Peyer's patch (tissue), 4 donors: ENCODE measurements at regions not wholly inside any gene's neighbourhood (a gene's known extent, or its start where the extent isn't known, plus 50 kb on each side); places are given as distances from the start of the nearest gene placed in this dataset.

Experiments
- DNase-seq, 3 donors: peaks; one replicate each; pipeline ENCODE4 v3.0.0-alpha.2; 2017 to 2019
- H3K27ac ChIP-seq, 4 donors: fragments of 200-600 bp; sonication (generic); one replicate each; pipeline ENCODE4 v1.5.1; 2016 to 2019
- H3K27me3 ChIP-seq, 2 donors: fragments of 200-600 bp; sonication (generic); one replicate each; pipeline ENCODE4 v1.5.1; 2019
- H3K36me3 ChIP-seq, 3 donors: fragments of 200-600 bp; sonication (generic); one replicate each; pipeline ENCODE4 v1.5.1; 2016 to 2019
- H3K4me1 ChIP-seq, 4 donors: fragments of 200-600 bp; sonication (generic); one replicate each; pipeline ENCODE4 v1.5.1; 2016 to 2019
- H3K4me3 ChIP-seq, 4 donors: fragments of 200-600 bp; sonication (generic); 1 replicate in 3 of 4; 2 replicates in 1 of 4; pipeline ENCODE4 v1.5.1; 2016 to 2019; ENCODE audit warnings: mild to moderate bottlenecking in 1 of 4
- H3K9me3 ChIP-seq, 4 donors: fragments of 200-600 bp; sonication (generic); one replicate each; pipeline ENCODE4 v1.5.1; 2016 to 2019; ENCODE audit warnings: mild to moderate bottlenecking in 1 of 4
- CTCF ChIP-seq, 6 experiments: fragments of 450-650 bp in 4 of 6; fragments of 200-600 bp in 2 of 6; sonication (generic) in 1 of 6; IDR thresholded peaks; one replicate each; pipeline ENCODE4 v1.5.1; 2017 to 2019; ENCODE audit warnings: antibody characterized with exemption in 6 of 6, mild to moderate bottlenecking in 3 of 6, moderate library complexity in 1 of 6
- POLR2A ChIP-seq, 2 donors: fragments of 450-650 bp; IDR thresholded peaks; one replicate each; pipeline ENCODE4 v1.5.1; 2017; ENCODE audit warnings: antibody characterized with exemption in 2 of 2, mild to moderate bottlenecking in 2 of 2, moderate library complexity in 2 of 2

GRCh38 chr5:154129013-154129412, 61.5 kb upstream of the GALNT10 start:
- Histone ChIP-seq H3K9me3 (no peaks in the 10 kb centered on the region), H3K4me1 (no peaks in the 10 kb centered on the region), H3K27ac (no peak overlapping the region), H3K36me3 (no peaks in the 10 kb centered on the region), H3K27me3 (no peaks in the 10 kb centered on the region), H3K4me3 (no peak overlapping the region)
- TF ChIP-seq POLR2A (IDR thresholded peaks at IDR 0.05) (no peak), CTCF (IDR thresholded peaks at IDR 0.05) (no peak)
- DNase-seq = no peak

- H3K36me3 ChIP-seq = no peaks in the 10 kb centered on the region
- no peaks in the 10 kb centered on the region for H3K4me1 ChIP-seq
- no peak for TF ChIP-seq CTCF (IDR thresholded peaks at IDR 0.05)
- no peak for TF ChIP-seq POLR2A (IDR thresholded peaks at IDR 0.05)
- H3K9me3 ChIP-seq = no peaks in the 10 kb centered on the region
- H3K4me3 ChIP-seq = no peak overlapping the region
- no peak overlapping the region for H3K27ac ChIP-seq
- DNase-seq = no peak
- no peaks in the 10 kb centered on the region for H3K27me3 ChIP-seq
Measured at GRCh38 chr5:154129921-154130320, 60.6 kb upstream of the GALNT10 start.

GRCh38 chr5:154131817-154132216, 58.7 kb upstream of the GALNT10 start:
- no peaks in the 10 kb centered on the region for H3K27me3 ChIP-seq
- H3K36me3 ChIP-seq = no peaks in the 10 kb centered on the region
- H3K9me3 ChIP-seq = no peaks in the 10 kb centered on the region
- H3K27ac ChIP-seq = no peak overlapping the region
- TF ChIP-seq CTCF (IDR thresholded peaks at IDR 0.05) (no peak), POLR2A (IDR thresholded peaks at IDR 0.05) (no peak)
- H3K4me3 ChIP-seq = no peak overlapping the region
- no peak for DNase-seq
- no peaks in the 10 kb centered on the region for H3K4me1 ChIP-seq

- no peak for TF ChIP-seq CTCF (IDR thresholded peaks at IDR 0.05)
- TF ChIP-seq POLR2A (IDR thresholded peaks at IDR 0.05) = no peak
- H3K9me3 ChIP-seq = no peaks in the 10 kb centered on the region
- no peak for DNase-seq
- no peak overlapping the region for H3K4me3 ChIP-seq
- H3K27ac ChIP-seq = no peak overlapping the region
- no peaks in the 10 kb centered on the region for H3K4me1 ChIP-seq
- H3K27me3 ChIP-seq = no peaks in the 10 kb centered on the region
- no peaks in the 10 kb centered on the region for H3K36me3 ChIP-seq
Measured at GRCh38 chr5:154132718-154133307, 57.7 kb upstream of the GALNT10 start.

DNA sequence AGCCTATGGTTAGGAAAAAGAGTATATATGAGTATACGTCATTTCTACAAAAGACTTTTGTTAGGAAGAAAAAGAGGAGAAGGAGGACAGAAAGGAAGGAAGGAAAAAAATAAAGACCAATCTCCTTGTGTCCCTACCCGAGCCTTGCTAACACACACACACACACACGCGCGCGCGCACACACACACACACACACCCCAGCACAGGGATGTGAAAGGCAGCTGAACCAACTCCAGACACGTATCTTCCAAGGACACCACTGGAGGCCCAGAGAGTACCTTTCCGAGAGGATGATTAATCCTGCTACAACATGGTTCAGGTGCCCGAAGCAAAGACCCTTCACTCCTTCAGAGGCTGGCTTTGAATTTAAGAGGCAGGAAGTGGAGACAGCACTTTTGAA, 56.9 kb upstream of the GALNT10 start:
- no peaks in the 10 kb centered on the region for H3K4me1 ChIP-seq
- TF ChIP-seq CTCF (IDR thresholded peaks at IDR 0.05) = no peak
- no peak for TF ChIP-seq POLR2A (IDR thresholded peaks at IDR 0.05)
- no peak overlapping the region for H3K4me3 ChIP-seq
- no peaks in the 10 kb centered on the region for H3K36me3 ChIP-seq
- no peaks in the 10 kb centered on the region for H3K9me3 ChIP-seq
- no peak for DNase-seq
- no peaks in the 10 kb centered on the region for H3K27me3 ChIP-seq
- H3K27ac ChIP-seq = no peak overlapping the region

DNA sequence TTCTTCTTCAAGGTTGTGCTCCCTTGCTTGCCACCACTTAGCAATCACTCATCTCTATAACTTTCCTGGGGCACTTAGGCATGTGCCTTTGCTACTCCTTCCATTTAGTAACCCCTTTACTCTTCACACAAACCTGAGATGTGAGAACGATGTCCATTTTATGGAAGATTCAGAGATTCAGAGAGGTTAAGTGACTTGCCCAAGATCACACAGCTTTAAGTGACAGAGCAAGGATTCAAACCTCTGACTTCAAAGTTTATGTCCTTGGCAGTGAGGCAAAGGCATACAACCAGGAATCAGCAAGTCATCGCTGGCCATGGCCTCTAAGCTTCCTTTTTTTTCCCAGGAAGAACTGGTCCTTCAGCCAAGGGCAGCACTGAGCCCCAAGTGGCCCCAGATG, 56.0 kb upstream of the GALNT10 start:
- Histone ChIP-seq H3K36me3 (no peaks in the 10 kb centered on the region), H3K27ac (no peak overlapping the region)
- TF ChIP-seq POLR2A (IDR thresholded peaks at IDR 0.05) (no peak), CTCF (IDR thresholded peaks at IDR 0.05) (no peak)

More for the DNA sequence above, 56.0 kb upstream of the GALNT10 start:
- Histone ChIP-seq H3K4me3 (no peak overlapping the region), H3K27me3 (no peaks in the 10 kb centered on the region), H3K4me1 (no peaks in the 10 kb centered on the region), H3K9me3 (no peaks in the 10 kb centered on the region)
- DNase-seq = no peak
